DND-41 (cell line): ENCODE measurements at regions not wholly inside any gene's neighbourhood (a gene's known extent, or its start where the extent isn't known, plus 50 kb on each side); places are given as distances from the start of the nearest gene placed in this dataset.

Experiments used
- ATAC-seq: fragments of 200-7000 bp; cut with Tn5 transposase; 3 replicates; pipeline ENCODE4 v1.9.1; 2021; ENCODE audit warnings: low read depth; ENCODE audit not compliant: insufficient read depth
- DNase-seq: peaks from one replicate; pipeline ENCODE4 v3.0.0-alpha.2; 2020
- H2AFZ ChIP-seq: 2 replicates; pipeline ENCODE4 v1.6.0; 2012; ENCODE audit warnings: low read depth, low read length
- H3K27ac ChIP-seq: 2 replicates; pipeline ENCODE4 v1.5.1; 2012; ENCODE audit warnings: low read length, inconsistent platforms
- H3K27me3 ChIP-seq: fragments of 200-600 bp; sonication (generic); 2 replicates; pipeline ENCODE4 v1.6.0; 2012; ENCODE audit warnings: low read length, mild to moderate bottlenecking, inconsistent platforms; ENCODE audit not compliant: insufficient read depth, poor library complexity
- H3K36me3 ChIP-seq: 2 replicates; pipeline ENCODE4 v1.5.1; 2012; ENCODE audit warnings: low read length, inconsistent platforms; ENCODE audit not compliant: insufficient read depth
- H3K4me1 ChIP-seq: 2 replicates; pipeline ENCODE4 v1.5.1; 2012; ENCODE audit warnings: mild to moderate bottlenecking, low read length; ENCODE audit not compliant: insufficient read depth
- H3K4me2 ChIP-seq: 2 replicates; pipeline ENCODE4 v1.6.0; 2012; ENCODE audit warnings: mild to moderate bottlenecking, moderate library complexity, low read length, inconsistent platforms; ENCODE audit not compliant: insufficient read depth
- H3K4me3 ChIP-seq, 2 experiments: fragments of 200-600 bp in 1 of 2; shearing (Covaris generic) in 1 of 2; 2 replicates each; pipeline ENCODE4 v1.5.1; 2012 to 2016; ENCODE audit warnings: inconsistent platforms in 2 of 2, low read length in 2 of 2, mild to moderate bottlenecking in 2 of 2, low read depth in 1 of 2, moderate library complexity in 1 of 2
- H3K79me2 ChIP-seq: 2 replicates; pipeline ENCODE4 v1.6.0; 2012; ENCODE audit warnings: low read length, inconsistent platforms; ENCODE audit not compliant: insufficient read depth
- H3K9ac ChIP-seq: 2 replicates; pipeline ENCODE4 v1.6.0; 2012; ENCODE audit warnings: low read depth, mild to moderate bottlenecking, inconsistent platforms, low read length, moderate library complexity
- H3K9me3 ChIP-seq: 2 replicates; pipeline ENCODE4 v1.5.1; 2012; ENCODE audit warnings: low read length, moderate library complexity, mild to moderate bottlenecking, inconsistent platforms; ENCODE audit not compliant: insufficient read depth, severe bottlenecking
- H4K20me1 ChIP-seq: 2 replicates; pipeline ENCODE4 v1.6.0; 2012; ENCODE audit warnings: low read length; ENCODE audit not compliant: insufficient read depth
- EZH2 ChIP-seq: IDR thresholded peaks from 3 replicates; pipeline ENCODE4 v1.6.1; 2012; ENCODE audit warnings: borderline replicate concordance, low read depth, mild to moderate bottlenecking, moderate library complexity, low read length, inconsistent platforms; ENCODE audit not compliant: severe bottlenecking
- TF ChIP-seq, protein P1 (sequence below): IDR thresholded peaks from 2 replicates; pipeline ENCODE4 v1.5.1; 2012; ENCODE audit warnings: borderline replicate concordance, low read length, moderate library complexity, mild to moderate bottlenecking; ENCODE audit not compliant: poor library complexity, severe bottlenecking; ENCODE audit errors: extremely low read depth

GRCh38 chr6:159104931-159105330 is 60.1 kb upstream of the TAGAP start:
- TF ChIP-seq, protein P1, sequence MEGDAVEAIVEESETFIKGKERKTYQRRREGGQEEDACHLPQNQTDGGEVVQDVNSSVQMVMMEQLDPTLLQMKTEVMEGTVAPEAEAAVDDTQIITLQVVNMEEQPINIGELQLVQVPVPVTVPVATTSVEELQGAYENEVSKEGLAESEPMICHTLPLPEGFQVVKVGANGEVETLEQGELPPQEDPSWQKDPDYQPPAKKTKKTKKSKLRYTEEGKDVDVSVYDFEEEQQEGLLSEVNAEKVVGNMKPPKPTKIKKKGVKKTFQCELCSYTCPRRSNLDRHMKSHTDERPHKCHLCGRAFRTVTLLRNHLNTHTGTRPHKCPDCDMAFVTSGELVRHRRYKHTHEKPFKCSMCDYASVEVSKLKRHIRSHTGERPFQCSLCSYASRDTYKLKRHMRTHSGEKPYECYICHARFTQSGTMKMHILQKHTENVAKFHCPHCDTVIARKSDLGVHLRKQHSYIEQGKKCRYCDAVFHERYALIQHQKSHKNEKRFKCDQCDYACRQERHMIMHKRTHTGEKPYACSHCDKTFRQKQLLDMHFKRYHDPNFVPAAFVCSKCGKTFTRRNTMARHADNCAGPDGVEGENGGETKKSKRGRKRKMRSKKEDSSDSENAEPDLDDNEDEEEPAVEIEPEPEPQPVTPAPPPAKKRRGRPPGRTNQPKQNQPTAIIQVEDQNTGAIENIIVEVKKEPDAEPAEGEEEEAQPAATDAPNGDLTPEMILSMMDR: no peak
- no peak for TF ChIP-seq EZH2
- 0 out of 2 replicates have a peak overlapping the region, but pooled peaks have one; percentile 12 for H2AFZ ChIP-seq
- DNase-seq: no peak
- no peaks in the 10 kb centered on the region for H3K79me2 ChIP-seq
- peak overlapping the region; percentile 48 for H3K27ac ChIP-seq
- H3K4me2 ChIP-seq: no peak overlapping the region
- H3K36me3 ChIP-seq: no peaks in the 10 kb centered on the region
- no peaks in the 10 kb centered on the region for H3K27me3 ChIP-seq
- no peaks in the 10 kb centered on the region for H3K9me3 ChIP-seq
- ATAC-seq: no peak
- H4K20me1 ChIP-seq: no peaks in the 10 kb centered on the region
- H3K4me1 ChIP-seq: peaks cover 43% of the 10 kb centered on the region
- H3K4me3 ChIP-seq: no peak overlapping the region
- H3K9ac ChIP-seq: no peak overlapping the region

DNA sequence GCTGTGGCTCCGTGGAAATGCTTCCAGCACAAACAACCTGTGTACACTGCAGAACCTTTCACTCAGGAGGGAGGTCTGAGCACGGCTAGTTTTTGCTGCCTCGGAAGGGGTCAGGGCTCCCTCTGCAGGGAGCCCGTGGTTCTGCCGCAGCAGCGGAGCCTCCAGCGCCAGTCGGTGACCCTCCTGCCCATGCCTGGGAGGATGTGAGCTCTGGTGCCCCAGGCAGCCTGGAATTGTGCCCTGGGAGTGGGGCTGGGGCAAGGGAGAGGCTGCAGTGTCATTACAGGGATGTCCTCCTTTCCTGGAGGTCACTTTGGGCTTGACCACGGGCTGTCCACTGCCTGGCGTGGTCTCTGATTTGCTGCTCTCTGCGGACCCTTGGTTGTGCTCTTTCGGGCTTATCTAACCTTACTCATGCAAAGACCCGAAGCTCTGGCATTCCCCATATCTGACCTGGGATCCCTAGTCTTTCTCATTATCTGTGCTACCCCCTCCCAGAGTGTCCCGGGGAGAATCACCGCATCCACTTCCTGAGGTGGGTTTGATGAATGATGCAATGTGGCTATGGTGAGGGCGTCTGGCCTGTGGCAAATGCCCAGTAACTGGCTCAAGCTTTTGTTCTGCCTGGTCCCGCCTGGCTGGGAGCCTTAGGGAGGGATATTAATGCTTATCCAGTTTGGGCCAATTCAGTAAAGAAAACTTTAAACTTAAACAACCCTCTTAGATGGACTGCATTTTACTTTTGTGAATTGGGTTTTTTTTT is 59.6 kb upstream of the TAGAP start:
- Histone ChIP-seq H3K79me2 (no peaks in the 10 kb centered on the region), H2AFZ (peak overlapping the region; percentile 63), H3K4me1 (peaks cover 43% of the 10 kb centered on the region), H4K20me1 (no peaks in the 10 kb centered on the region), H3K4me3 (no peak overlapping the region), H3K9me3 (no peaks in the 10 kb centered on the region), H3K9ac (peak overlapping the region; percentile 21; the same call in 1 of the 2 replicates), H3K4me2 (peak overlapping the region; percentile 42), H3K36me3 (no peaks in the 10 kb centered on the region), H3K27me3 (no peaks in the 10 kb centered on the region), H3K27ac (no peak overlapping the region; the same call in 1 of the 2 replicates)
- DNase-seq (peak; percentile 78), ATAC-seq (peak; percentile 64)
- no peak for TF ChIP-seq EZH2
- TF ChIP-seq, protein P1: peak; percentile 97

- Histone ChIP-seq H3K9ac (peak overlapping the region; percentile 21; the same call in 1 of the 2 replicates), H3K27me3 (no peaks in the 10 kb centered on the region), H3K4me3 (no peak overlapping the region), H3K36me3 (no peaks in the 10 kb centered on the region), H3K4me1 (peaks cover 42% of the 10 kb centered on the region), H2AFZ (peak overlapping the region; percentile 63), H3K27ac (no peak overlapping the region), H4K20me1 (no peaks in the 10 kb centered on the region), H3K4me2 (peak overlapping the region; percentile 42), H3K79me2 (no peaks in the 10 kb centered on the region), H3K9me3 (no peaks in the 10 kb centered on the region)
- ATAC-seq: no peak
- DNase-seq: no peak
- TF ChIP-seq, protein P1: no peak
- no peak for TF ChIP-seq EZH2
These were observed 58.8 kb upstream of the TAGAP start for GRCh38 chr6:159103396-159104162.
